DMS153 (cell line): ENCODE measurements at regions not wholly inside any gene's neighbourhood (a gene's known extent, or its start where the extent isn't known, plus 50 kb on each side); places are given as distances from the start of the nearest gene placed in this dataset.

Experiments used
- DNase-seq: peaks from one replicate; lab custom pipeline; 2025; lab: John Stamatoyannopoulos, UW

GRCh38 chr2:238701341-238702206 lies 146.3 kb upstream of the TWIST2 start:
- no peak for DNase-seq

DNA sequence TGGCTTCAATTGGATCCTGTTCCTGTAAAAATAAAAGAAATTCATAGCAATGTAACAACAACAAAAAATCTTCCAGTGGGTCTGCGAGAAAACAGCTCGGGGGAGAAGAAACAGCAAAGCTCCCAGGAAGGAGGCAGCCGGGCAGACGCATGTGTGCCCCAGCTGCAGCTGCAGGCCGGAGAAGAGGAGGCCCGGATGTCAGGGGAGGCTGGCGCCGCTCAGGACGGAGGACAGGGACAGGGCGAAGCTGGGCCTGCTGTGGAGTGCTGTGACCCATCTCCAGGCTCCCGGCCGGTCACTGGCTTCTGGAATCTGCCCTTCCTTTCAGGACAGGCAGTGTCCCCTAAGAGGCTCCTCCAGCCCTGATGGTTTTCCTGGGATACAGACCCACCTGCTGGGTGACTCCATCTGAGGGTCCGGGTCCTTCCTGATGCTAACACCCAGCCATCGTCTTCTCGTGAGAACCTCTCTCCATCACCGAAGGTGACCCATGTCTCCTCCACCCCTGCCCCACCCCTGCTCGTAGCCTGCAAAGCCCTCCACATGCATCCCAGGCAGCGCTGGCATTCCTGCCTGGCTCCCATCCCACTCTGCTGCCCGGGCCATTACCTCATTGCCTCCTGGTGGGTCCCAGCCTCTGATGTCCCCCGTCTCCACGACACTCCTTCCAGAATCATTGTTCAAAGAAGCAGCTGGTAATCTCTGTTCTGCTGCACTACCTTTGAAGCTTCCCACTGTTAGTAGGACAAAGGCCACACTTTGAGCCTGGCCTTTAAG lies 145.4 kb upstream of the TWIST2 start:
- DNase-seq = no peak

DNA sequence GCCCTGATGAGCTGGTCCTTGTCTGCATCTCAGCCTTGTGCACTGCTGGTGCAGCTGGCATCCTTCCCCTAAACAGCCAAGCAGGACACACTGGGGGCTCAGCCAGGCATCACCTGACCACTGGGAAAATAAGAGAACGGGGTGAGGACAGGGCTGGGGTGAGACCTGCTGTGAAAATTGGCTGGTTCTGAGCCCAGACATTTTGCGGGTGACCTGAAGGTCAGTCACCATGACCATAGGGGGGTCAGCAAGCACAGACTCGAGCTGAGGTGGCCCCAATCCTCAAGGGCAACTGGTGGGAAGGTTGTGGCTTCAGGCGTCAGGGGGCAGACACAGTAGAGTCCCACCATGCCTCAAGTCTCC lies 144.9 kb upstream of the TWIST2 start:
- DNase-seq = no peak

- DNase-seq = no peak
Observed at GRCh38 chr2:238703436-238703835, 144.4 kb upstream of the TWIST2 start.

GRCh38 chr2:238704471-238705225 lies 143.2 kb upstream of the TWIST2 start:
- DNase-seq = no peak

DNA sequence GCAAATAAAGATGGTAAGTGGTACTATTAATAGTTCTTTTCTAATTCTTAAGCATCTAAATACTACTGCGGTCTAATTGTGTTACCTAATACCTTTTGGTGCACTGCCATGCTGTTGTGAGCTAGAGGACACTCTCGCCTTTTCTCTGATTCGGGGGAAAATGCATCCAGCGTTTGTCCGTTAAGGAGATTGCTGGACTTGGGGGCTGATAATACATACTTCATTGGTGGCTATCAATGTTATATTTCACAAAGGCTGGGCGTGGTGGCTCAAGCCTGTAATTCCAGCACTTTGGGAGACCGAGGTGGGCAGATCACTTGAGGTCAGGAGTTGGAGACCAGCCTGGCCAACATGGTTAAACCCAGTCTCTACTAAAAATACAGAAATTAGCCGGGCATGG lies 141.7 kb upstream of the TWIST2 start:
- DNase-seq = no peak

DNA sequence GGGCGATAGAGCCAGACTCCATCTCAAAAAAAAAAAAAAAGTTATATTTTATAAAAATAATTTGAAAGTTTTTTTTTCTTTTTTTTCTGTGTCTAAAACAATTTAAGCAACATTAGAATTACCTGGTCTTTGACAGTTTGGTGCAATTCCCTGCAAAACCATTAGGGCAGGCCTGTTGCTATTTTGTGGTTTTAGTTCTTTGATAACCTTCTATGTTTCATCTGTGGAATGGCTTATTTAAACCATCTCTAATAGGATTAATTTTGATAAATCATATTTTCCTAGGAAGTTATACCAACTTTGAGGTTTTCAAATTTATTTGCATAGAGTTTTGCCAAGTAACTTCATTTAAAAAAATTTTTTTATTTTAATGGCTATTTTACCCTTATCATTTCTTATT lies 141.2 kb upstream of the TWIST2 start:
- no peak for DNase-seq

DNA sequence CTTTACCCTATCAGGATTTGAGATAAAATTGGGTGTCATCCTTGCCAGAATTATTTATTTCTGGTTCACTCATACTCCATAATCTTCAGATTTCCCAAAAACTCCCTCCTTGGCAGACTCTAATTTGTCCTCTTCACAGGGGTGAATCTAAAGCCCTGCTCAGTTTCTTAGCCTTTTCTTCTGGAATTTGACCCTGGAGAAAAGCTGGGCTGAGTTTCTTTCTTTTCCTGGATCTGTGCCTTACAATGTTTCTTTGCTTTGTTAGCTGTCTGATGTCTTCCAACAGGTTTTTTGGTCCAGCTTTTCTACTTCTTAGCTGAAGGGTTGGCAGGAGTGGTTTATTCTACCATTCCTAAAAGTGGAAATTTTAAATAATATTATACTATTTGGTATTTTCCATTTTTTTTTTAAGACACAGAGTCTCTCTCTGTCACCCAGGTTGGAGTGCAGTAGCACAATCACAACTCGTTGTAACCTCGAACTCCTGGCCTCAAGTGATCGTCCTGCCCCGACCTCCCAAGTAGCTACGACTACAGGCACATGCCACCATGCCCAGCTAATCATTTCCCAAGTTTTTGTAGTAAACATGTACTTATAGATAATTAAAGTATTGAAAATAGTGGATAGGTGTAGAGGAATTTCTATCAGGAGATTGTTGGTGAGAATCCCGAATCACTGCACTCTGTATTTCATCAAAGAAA lies 138.4 kb upstream of the TWIST2 start:
- no peak for DNase-seq

- DNase-seq = no peak
Observed at GRCh38 chr2:238710032-238710735, 137.7 kb upstream of the TWIST2 start.

GRCh38 chr2:238710787-238711186 lies 137.1 kb upstream of the TWIST2 start:
- no peak for DNase-seq

GRCh38 chr2:238711346-238711745 lies 136.5 kb upstream of the TWIST2 start:
- no peak for DNase-seq

DNA sequence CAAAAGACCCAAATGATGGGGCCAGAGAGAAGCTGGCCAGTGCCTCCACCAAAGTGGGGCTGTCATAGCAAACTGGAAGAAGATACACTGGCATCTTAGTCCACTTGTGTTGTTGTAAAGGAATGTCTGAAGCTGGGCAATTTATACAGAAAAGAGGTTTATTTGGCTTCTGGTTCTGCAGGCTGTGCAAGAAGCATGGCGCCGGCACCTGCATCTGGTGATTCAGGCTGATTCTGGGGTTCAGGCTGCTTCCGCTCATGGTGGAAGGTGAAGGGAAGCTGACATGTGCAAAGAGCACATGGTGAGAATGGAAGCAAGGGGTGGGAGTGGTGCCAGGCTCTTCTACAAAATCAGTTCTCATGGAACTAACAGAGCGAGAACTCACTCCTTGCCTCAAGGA lies 135.9 kb upstream of the TWIST2 start:
- DNase-seq = no peak

- DNase-seq = no peak
Observed at GRCh38 chr2:238713198-238713826, 134.6 kb upstream of the TWIST2 start.

DNA sequence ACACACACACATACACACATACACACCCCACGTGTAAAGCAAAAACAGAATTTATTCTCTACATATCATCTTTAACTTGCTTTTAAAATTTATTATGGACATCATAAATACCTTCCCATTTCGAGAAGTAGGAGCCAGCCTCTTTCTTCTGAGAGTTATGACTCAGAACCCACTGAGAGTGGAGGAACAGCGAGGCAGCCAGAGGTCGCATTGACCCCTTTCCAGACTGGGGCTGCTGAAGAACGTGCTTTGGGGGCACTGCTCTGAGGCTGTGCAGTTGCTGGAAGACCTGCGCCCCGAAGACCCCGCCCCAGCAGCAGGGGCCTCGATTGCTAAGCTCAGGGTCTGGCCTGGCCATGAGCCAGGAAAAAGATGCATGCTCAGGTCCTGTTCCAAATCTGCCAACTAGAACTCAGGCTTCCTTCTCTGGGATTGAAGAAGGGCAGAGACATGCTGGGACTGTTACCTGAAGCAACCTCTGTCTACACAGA lies 133.8 kb upstream of the TWIST2 start:
- no peak for DNase-seq

- DNase-seq = no peak
Observed at GRCh38 chr2:238716171-238716570, 131.7 kb upstream of the TWIST2 start.

DNA sequence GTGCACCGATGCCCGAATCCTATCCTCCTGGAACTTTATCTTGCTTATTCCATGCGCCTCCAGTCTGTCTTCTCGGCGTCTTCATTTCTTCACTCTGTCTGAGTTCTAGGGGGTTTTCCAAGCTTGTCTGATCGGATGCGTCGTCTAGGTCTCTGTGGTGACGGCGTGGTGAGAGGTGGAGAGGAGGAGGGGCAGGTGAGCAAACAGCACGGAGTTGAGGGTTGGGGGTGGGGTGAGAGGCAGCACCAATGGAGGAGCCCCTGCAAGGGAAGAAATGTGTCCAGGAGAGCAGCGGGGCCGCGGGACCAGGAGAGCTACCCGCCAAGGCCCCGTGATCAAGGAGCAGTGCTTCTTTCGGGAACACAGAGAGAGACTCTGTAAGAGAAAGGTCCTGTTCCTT lies 131.3 kb upstream of the TWIST2 start:
- DNase-seq = no peak

GRCh38 chr2:238717084-238717483 lies 130.8 kb upstream of the TWIST2 start:
- no peak for DNase-seq

DNA sequence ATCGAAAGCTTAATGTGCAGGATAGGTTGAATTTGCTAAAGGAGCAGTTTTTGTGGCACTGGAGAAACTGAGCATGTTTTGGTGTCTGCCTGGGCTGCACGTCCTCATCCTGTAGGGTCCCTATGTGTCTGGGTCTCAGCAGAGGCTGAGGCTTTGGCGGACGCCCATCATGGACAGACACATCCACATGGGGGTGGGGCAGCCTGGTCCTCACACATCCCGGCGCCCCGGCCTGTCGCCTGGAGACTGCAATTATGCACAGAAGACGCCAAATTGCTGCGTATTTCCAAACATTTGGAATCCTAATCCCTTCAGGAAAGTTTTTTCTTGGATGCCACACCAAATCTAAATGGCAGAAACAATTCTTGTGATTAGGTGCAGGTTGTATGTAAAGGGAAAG lies 128.2 kb upstream of the TWIST2 start:
- DNase-seq = no peak

DNA sequence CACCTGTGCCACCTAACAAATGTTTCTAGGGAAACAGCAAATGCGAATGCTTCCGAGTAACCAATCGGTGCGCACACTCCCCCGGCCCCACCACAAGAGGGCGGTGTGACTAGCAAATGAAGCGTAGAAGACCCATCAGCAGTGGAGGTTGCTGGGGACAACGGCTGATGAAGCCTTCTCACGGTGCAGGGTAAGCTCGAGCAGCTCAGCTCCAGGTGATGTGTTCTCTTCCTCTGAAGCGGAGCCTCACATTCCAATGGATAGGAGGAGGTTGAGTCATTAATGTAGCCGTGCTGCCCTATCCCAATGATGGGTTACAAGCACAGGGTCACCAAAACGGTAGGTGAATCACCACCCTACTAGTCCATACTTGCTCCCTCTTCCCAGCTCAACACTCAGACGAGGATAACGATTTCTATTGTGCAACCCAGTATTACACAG lies 127.6 kb upstream of the TWIST2 start:
- peak; percentile 30 for DNase-seq

DNA sequence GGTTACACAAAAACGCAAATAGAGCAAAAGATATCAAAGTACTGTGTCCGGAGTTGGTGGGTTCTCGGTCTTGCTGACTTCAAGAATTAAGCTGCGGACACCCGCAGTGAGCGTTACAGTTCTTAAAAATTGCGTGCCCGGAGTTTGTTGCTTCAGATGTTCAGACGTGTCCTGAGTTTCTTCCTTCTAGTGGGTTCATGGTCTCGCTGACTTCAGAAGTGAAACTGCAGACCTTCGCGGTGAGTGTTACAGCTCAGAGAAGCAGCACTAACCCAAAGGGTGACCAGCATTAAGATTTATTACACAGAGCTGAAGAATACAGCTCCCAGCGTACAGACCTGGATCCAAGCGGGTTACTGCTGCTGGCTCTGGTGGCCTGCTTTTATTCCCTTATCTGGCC lies 125.7 kb upstream of the TWIST2 start:
- DNase-seq = no peak

DNA sequence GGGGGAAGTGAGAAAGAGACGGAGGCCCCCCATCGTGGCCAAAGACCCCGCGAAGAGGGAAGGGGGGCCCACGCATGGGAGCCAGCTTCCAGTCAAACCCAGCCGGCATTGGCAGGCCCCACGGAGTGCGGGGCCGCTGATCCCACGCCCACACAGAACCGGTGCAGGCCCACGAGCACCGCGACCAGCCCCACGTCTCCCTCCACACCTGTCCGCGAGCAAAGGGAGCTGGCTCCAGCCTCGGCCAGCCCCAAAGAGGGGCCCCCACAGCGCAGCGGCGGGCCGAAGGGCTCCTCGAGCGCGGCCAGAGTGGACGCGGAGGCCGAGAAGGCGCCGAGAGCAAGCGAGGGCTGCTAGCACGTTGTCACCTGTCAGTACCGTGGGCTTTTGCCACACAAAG lies 125.0 kb upstream of the TWIST2 start:
- no peak for DNase-seq
